GM12864 (cell line): ENCODE measurements at regions not wholly inside any gene's neighbourhood (a gene's known extent, or its start where the extent isn't known, plus 50 kb on each side); places are given as distances from the start of the nearest gene placed in this dataset.
"Not testable (repeated sequence)": the region's sequence is repeated elsewhere in the genome, so short reads cannot be mapped to it uniquely, and the experiment has no call there.

Source experiments
- DNase-seq: peaks from one replicate; pipeline ENCODE4 v3.0.0-alpha.2; 2011; ENCODE audit warnings: low read depth
- H3K4me3 ChIP-seq: 2 replicates; pipeline ENCODE4 v1.5.1; 2011; ENCODE audit warnings: mild to moderate bottlenecking, low read depth, low read length, control low read depth
- CTCF ChIP-seq: IDR thresholded peaks from 2 replicates; pipeline ENCODE4 v1.5.1; 2011; ENCODE audit warnings: low read depth, mild to moderate bottlenecking, moderate library complexity, low read length, control low read depth, inconsistent platforms; ENCODE audit errors: missing control alignments

DNA sequence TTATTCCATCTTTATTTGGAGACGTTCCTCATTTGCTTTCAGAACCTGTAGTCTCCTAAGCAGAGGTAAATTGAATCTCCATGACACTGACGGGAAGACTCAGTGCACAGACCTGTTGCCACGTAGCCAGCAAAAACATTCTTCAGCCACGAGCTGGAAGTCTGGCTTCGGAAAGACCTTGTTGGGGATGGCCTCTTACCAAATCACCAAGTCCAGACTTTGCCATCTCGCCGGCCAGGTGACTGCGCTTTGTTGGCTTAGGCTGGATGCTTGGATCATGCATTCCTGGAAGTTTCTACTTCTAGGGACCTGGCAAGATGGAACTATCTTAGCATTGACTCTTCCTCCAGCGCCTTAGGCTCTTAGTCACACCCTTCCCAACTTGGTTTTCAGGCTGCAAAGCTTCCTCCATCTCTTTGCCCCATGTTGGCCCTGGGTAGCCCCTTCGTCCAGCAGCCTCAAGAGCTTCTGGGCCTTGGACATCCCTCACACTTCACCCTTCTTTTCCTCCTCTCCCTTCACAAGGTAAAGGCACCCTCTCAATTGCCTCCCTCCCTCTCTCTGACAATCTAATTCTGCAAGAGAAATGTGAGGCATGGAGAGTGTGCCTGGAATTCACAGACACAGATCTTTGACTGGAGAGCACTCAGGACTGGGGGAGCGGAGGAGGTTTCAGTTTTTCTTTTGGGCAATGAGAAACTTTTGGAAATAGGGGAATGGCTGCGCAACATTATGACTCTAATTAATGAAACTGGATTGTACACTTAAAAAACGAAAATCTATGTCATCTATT lies 451.9 kb upstream of the MKI67 start:
- DNase-seq: no peak
- no peak overlapping the region for H3K4me3 ChIP-seq
- TF ChIP-seq CTCF: no peak

GRCh38 chr10:128578766-128579165 lies 452.5 kb upstream of the MKI67 start:
- no peak for DNase-seq
- TF ChIP-seq CTCF: no peak
- no peak overlapping the region for H3K4me3 ChIP-seq

DNA sequence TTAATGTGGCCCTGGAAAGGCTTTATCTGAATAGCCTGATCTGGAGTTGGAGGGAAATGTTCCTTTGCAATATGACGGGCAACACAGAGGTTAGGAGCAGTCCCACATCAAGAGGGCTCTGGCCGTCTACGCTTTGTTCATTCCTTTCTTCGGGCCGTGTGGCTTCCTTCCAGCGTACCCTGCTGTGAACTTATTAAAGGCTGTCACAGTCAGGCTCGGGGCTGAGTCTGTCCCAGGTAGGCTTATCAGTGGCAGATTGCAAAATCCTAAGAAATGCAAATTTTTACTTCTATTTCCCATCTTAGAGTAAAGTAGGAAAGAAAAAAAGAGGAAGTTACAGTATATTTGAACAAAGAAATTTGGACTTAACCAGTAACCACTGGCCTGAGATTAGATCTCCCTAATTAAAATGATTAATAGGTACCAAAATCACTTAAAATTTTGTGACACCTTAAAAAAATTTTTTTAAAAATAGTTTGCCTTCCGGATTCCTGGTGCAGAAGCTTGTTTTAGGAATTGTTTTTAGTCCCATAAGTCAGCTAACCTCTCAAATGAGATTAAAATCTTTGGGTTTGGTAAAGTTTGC lies 453.1 kb upstream of the MKI67 start:
- no peak for DNase-seq
- no peak for TF ChIP-seq CTCF
- no peak overlapping the region for H3K4me3 ChIP-seq

DNA sequence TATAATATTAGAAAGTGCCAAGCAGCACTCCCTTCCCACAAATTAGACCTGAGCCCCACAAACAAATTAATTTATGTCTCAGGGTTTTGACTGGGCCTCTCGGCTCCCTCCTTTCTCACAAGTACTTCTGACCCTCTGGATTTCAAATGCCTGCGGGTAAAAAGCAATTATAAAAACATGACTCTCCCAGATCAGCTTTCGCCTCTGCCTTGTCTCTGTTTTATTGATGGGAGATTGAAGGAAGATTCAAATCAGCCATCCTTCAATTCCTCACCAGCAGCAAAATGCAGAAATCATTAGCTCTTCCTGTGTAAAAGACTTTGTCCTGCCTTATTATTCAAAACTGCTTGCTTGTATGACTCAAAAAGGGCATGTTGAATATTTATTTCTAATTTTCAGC lies 453.7 kb upstream of the MKI67 start:
- no peak for DNase-seq
- TF ChIP-seq CTCF: no peak

GRCh38 chr10:128583125-128583524 lies 456.9 kb upstream of the MKI67 start:
- not testable (repeated sequence) for DNase-seq, H3K4me3 ChIP-seq

More for the DNA sequence above, 453.7 kb upstream of the MKI67 start:
- H3K4me3 ChIP-seq: no peak overlapping the region

DNA sequence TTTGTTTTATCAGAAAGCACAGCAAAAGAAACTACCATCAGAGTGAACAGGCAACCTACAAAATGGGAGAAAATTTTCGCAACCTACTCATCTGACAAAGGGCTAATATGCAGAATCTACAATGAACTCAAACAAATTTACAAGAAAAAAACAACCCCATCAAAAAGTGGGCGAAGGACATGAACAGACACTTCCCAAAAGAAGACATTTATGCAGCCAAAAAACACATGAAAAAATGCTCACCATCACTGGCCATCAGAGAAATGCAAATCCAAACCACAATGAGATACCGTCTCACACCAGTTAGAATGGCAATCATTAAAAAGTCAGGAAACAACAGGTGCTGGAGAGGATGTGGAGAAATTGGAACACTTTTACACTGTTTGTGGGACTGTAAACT lies 460.4 kb upstream of the MKI67 start:
- DNase-seq, H3K4me3 ChIP-seq: not testable (repeated sequence)

DNA sequence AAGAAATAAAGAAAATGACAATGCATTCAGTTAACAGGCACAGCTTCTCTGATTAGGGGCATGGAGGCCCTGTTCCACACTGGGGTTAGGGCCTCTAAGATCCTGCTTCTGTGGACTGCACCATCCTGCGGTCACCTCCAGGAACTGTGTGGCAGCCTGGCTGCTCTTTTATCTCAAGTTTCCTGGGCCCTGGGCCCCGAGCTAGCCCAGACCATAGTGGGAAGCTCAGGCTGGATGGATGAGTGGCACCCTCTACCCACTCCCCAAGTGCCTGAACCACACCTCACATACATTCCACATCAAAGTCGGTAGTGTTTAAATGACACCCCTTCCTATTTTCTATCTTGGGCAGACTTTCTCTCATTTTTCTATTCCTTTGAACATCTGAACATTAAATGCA lies 461.5 kb upstream of the MKI67 start:
- no peak for DNase-seq
- no peak overlapping the region for H3K4me3 ChIP-seq
- no peak for TF ChIP-seq CTCF

DNA sequence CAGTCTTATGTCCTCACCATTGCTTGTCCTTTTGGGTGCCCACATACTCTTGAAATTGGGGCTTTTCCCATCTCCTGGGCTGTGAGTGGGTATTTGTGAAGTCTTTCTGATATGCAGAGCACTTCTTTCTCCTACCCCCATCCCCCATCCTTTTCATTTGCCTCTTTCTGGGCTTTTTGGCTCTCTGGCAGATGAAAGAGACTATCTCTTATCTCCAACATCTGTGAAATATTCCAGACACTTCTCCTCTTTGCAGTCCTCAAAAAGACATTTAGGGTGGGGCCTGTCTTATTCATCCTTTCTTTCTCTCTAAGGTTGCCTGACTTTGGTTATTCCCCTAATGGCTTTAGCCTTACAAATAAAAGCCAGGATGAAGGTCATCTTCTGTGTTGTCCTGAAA lies 462.2 kb upstream of the MKI67 start:
- no peak for DNase-seq
- no peak for TF ChIP-seq CTCF
- no peak overlapping the region for H3K4me3 ChIP-seq
